ENCODE measurements at regions not wholly inside any gene's neighbourhood (a gene's known extent, or its start where the extent isn't known, plus 50 kb on each side); places are given as distances from the start of the nearest gene placed in this dataset.

DNA sequence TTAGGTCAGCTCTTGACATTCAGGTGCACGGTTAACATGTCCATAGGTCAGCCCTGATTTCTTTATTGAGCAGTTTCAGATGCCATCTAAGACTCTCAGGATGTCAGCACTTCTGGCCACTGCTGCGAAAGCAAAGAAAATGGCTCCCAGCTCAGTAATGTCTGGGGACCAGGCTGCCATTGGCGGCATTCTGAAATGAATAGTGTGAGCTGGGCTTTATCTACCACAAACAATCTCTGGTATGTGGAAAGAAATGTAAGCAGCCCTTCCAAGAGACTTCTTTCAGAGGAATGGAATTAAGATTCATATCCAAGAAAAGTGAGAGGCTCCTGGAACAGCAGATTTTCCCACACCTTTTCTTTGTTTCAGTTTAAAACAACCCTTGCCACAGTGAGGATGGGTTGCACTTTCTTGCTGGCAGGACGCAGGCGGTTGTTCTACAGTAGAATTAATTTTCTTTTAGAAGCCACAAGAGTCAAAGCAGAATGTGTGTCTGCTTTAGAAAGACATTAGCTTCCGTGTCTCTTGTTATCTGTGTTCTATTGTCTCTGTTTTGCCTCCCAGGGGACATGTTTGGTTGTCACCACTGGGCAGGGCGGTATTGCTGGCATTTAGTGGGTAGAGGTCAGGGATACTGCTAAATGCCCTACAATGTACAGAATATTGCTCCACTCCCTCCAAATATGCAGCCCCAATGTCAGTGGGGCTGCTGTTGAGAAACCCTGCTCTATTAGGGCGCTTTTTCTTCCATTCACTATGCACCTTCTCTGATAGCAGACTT lies 149.9 kb upstream of the ANKH start:
- H3K4me1 ChIP-seq: no peaks in the 10 kb centered on the region
- TF ChIP-seq, protein P1, sequence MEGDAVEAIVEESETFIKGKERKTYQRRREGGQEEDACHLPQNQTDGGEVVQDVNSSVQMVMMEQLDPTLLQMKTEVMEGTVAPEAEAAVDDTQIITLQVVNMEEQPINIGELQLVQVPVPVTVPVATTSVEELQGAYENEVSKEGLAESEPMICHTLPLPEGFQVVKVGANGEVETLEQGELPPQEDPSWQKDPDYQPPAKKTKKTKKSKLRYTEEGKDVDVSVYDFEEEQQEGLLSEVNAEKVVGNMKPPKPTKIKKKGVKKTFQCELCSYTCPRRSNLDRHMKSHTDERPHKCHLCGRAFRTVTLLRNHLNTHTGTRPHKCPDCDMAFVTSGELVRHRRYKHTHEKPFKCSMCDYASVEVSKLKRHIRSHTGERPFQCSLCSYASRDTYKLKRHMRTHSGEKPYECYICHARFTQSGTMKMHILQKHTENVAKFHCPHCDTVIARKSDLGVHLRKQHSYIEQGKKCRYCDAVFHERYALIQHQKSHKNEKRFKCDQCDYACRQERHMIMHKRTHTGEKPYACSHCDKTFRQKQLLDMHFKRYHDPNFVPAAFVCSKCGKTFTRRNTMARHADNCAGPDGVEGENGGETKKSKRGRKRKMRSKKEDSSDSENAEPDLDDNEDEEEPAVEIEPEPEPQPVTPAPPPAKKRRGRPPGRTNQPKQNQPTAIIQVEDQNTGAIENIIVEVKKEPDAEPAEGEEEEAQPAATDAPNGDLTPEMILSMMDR (IDR thresholded peaks at IDR 0.05; ENCODE audit: low read depth, low read length): no peak
- H3K9me3 ChIP-seq: peaks cover 3% of the 10 kb centered on the region; the same call in 1 of the 2 replicates
- no peaks in the 10 kb centered on the region for H3K27me3 ChIP-seq
- no peaks in the 10 kb centered on the region for H3K36me3 ChIP-seq
- peak; percentile 56 for DNase-seq
- H3K4me3 ChIP-seq (ENCODE audit: low read depth, low read length): peak overlapping the region; percentile 44

DNA sequence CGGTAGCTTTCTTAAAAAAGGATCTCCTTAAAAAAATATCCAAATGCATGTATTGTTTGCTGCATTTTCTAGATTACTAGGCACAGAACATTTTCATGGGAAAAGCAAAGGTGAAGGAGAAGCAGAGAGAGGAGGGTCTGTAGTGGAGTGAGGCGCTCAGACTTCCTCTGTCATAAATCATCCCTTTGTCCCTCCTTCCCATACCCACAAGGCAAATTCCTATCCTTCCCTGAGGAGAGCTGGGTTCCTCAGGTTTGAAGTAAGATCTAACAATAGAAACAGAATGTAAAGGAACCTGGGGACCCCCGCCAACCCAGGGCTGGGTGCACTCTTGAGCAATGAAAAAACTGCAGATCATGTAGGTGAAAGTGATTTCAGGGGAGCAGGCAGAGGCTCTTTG lies 149.2 kb upstream of the ANKH start:
- TF ChIP-seq, protein P1 (IDR thresholded peaks at IDR 0.05; ENCODE audit: low read depth, low read length): no peak
- no peaks in the 10 kb centered on the region for H3K36me3 ChIP-seq
- H3K9me3 ChIP-seq: no peaks in the 10 kb centered on the region
- no peak for DNase-seq
- no peaks in the 10 kb centered on the region for H3K27me3 ChIP-seq
- peak overlapping the region; percentile 44 for H3K4me3 ChIP-seq (ENCODE audit: low read depth, low read length)
- H3K4me1 ChIP-seq: no peaks in the 10 kb centered on the region

DNA sequence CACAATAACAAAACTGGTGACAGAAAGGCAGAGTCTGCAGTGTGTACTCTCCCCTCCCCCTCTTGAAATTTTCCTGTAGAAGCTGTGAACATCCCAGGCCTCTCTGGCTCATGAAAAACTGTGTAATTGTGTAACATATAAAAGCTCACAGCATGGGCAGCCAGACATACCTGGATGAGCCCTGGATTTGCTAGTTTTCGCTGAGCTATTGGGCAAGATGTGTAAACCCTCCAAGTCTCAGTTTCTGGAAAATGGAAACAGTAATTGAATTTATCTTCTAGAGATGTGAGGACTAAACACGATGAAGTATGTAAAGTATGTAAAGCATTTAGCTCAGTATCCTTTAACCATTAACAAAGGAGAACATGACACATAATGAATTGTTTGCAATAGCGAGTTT lies 143.2 kb upstream of the ANKH start:
- no peaks in the 10 kb centered on the region; the same call in 1 of the 2 replicates for H3K4me1 ChIP-seq
- DNase-seq: no peak
- no peaks in the 10 kb centered on the region for H3K36me3 ChIP-seq
- H3K4me3 ChIP-seq (ENCODE audit: low read depth, low read length): no peak overlapping the region
- no peaks in the 10 kb centered on the region for H3K27me3 ChIP-seq
- H3K9me3 ChIP-seq: no peaks in the 10 kb centered on the region
- TF ChIP-seq, protein P1 (IDR thresholded peaks at IDR 0.05; ENCODE audit: low read depth, low read length): no peak

DNA sequence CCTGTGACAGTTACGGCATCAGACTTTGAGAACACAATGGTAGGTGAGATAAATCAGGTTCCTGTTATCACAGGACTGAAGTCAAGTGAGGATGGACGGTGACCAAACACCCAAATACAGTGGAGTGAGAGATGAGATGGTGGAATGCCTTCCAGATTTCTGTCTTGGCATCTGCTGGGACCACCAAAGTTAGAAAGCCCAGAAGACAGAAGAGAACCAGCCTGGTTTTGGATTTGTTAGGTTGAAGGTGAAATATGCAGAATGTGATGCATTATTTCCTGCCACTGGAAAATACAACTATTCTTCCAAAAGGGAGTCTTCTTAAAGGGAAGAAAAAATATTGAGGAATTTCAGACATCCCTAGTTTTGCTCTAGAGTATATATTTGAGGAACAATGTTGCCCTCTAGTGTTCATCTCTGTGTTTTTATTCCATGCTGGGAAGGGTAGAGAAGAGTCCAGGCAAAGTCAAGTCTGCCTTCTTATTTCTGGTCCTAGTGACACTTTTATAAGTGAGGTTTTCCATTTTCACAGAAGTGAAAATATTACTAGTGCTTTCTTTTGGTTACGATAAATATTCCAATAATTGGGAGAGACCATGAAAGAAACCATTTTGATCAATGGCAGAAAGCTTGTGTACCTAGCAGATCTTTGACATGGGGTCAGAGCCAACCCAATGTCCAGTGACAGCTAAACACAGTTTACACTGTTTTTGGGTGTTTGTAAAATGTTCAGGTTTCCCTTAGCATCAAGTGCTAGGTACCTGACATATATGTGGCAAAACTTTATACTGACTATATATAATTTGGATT lies 142.3 kb upstream of the ANKH start:
- no peak for DNase-seq
- H3K9me3 ChIP-seq: no peaks in the 10 kb centered on the region
- no peaks in the 10 kb centered on the region for H3K36me3 ChIP-seq
- peaks cover 4% of the 10 kb centered on the region for H3K4me1 ChIP-seq
- no peak overlapping the region for H3K4me3 ChIP-seq (ENCODE audit: low read depth, low read length)
- H3K27me3 ChIP-seq: no peaks in the 10 kb centered on the region
- TF ChIP-seq, protein P1 (IDR thresholded peaks at IDR 0.05; ENCODE audit: low read depth, low read length): peak; percentile 69

DNA sequence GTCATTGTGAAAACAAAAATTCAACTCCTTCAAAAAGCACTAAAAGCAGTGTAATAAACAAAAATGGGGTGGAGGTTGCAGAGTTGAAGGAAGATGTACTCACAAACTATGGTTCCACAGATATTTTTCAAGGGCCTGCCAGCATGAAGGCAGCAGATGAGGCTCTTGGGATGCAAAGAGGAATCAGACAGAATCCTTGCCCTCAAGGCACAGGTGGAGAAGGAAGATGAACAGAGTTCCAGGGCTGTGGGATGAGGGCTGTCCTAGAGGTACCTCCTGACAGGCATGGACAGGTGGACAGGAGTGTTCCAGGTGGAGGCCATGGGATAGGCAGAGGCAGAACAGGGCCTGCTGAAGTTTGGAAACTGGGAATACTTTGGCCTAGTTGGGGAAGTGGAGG lies 140.5 kb upstream of the ANKH start:
- no peaks in the 10 kb centered on the region for H3K36me3 ChIP-seq
- no peak for DNase-seq
- H3K4me3 ChIP-seq (ENCODE audit: low read depth, low read length): no peak overlapping the region
- TF ChIP-seq, protein P1 (IDR thresholded peaks at IDR 0.05; ENCODE audit: low read depth, low read length): no peak
- H3K9me3 ChIP-seq: no peaks in the 10 kb centered on the region
- H3K27me3 ChIP-seq: no peaks in the 10 kb centered on the region
- peaks cover 8% of the 10 kb centered on the region for H3K4me1 ChIP-seq

DNA sequence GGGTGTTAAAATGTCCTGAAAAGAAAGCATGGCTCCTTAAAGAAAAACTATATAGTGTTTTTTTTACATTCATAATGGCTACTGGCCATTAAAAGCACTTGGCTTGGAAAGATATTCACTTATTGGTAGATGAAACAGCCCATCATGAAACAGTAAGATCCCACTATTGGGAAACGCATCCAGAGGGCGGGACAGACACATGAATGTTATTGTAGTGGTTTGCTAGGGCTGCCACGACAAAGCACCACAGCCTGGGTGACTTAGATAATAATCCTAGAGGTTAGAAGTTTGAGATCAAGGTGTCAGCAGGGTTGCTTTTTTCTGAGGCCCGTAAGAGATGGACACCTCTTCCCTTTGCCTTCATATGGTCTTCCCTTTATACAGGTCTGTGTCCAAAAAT lies 139.4 kb upstream of the ANKH start:
- Histone ChIP-seq H3K9me3 (no peaks in the 10 kb centered on the region), H3K36me3 (no peaks in the 10 kb centered on the region), H3K4me3 (ENCODE audit: low read depth, low read length) (no peak overlapping the region), H3K27me3 (no peaks in the 10 kb centered on the region), H3K4me1 (peaks cover 8% of the 10 kb centered on the region)
- TF ChIP-seq, protein P1 (IDR thresholded peaks at IDR 0.05; ENCODE audit: low read depth, low read length): no peak
- no peak for DNase-seq

All from BE2C (cell line).